GM18858 (cell line): ENCODE measurements at regions not wholly inside any gene's neighbourhood (a gene's known extent, or its start where the extent isn't known, plus 50 kb on each side); places are given as distances from the start of the nearest gene placed in this dataset.

Experiments
- ATAC-seq: cut with Tn5 transposase; IDR thresholded peaks from one replicate; pipeline ENCODE4 v1.9.1; 2021; ENCODE audit not compliant: unreplicated experiment

DNA sequence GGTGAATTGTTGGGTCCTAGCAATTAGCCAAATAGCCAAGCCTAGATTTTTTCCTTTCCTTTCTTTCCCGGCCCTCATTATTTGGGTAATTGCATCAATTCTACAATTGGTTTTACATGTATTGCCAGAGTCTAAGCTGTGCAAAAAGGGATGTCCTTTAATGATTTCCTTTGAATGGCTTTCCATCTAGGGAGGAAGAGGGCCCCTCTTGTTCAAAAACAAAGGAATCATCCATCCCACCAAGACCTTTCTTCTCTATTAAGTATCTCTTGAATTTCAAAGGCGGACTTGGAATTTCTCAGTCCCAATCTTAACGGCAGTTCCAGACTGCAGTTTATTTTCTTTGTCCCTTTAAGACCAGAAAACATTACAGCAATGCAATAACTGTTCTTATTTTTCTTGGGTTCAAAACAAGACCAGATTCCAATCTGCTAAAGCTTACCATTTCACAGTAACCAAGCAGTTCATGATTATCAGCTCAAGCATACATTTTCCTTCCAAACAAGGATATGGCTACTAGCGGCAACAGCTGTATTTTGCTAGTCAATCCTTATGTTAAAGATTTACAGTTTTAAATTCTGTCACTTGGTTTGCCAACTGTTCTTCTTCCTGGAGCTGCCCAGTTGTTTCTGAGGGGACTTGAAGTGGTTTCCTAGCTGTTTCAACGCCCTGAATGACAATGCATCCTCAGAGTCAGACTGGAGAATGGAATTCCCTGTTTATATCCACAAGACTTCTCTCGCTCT, 91.4 kb upstream of the LRIG1 start:
- ATAC-seq = no peak

DNA sequence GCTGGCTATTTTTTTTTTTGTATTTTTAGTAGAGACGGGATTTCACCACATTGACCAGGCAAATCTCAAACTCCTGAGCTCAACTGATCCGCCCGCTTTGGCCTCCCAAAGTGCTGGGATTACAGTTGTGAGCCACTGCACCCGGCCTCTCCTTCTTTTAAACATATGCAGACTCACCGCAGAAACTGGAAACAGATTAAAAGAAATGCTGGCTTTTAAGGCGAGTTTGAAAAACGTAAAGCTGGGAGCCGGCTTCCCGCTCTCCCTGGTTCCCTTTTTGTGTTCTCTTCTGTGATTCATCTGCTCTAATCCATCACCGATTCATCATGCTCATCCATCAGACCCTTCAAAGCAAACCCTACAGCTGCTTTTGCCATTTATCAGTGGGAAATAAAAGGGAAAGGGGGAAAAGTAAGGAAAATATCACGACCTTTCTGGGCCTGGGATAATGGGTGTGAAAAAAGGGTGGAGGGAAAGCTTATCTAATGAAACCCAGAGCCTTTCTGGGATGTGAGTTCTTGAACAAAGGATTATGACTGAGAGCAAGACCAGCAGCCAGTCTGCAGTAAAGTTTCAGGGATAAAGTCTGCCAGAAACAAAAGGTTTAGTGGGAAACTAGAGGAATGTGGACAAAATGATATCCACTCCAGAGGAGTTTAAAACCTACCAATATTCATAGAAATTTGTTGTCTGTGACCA, 92.3 kb upstream of the LRIG1 start:
- ATAC-seq = no peak

DNA sequence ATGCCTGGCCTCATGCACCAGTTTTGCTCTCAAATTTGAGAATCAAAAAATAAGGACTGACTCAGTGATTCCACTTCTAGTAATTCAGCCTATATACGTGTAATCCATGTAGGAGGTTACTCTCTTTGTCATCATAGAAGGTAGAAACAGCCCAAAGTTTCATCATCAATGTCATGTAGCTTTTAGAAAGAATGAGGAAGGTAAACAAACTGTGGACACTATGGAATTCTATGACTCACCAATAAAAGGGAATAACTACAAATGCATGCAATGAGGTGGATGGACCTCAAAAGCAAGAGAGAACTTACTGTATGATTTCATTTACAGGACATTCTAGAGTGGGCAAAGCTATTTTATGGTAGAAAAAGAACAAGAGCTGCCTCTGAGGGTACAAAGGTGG, 93.2 kb upstream of the LRIG1 start:
- no peak for ATAC-seq

DNA sequence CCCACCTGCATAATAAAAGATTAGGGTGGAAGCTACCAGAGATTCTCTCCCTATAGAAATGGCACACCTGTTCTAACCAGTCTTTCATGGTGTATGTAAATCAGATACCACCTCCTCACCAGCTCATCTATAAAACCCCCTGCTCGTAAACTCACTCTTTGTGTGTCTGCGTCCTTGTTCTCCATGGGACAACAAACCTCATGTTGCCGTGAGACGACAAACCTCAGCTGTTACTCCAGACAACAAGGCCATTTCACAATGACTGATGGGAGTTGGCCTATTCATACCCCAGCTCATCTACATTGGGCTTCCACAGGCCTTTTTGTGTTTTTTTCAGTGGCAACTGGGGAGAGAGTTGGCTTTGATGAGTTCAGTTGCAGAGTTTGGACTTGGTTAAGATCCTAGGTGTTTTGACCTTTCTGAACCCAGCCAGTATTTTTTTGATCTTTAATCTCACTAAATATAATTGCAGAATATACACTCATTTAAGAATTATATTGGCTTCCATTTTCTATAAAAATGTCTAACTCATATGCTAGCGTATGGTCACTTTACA, 96.6 kb upstream of the LRIG1 start:
- no peak for ATAC-seq

DNA sequence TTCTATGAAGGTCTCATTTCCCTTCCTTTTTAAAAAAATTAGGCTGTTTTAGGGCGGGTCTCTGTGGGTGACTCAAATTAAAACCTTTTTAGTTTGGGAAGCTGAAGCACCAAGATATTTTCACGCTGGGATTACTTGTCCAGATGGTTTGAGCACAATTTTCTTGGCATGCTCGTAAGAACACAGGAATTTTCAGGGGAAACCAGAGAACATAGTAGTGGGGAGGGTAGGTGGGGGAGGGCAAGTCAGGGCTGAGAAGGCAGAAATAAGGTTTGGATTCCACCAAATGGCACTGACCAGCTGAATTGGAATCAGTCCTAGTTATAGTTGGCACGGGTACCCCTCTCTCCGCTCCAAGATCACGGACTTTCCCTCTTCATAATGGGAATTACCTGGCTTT, 97.3 kb upstream of the LRIG1 start:
- ATAC-seq = no peak

DNA sequence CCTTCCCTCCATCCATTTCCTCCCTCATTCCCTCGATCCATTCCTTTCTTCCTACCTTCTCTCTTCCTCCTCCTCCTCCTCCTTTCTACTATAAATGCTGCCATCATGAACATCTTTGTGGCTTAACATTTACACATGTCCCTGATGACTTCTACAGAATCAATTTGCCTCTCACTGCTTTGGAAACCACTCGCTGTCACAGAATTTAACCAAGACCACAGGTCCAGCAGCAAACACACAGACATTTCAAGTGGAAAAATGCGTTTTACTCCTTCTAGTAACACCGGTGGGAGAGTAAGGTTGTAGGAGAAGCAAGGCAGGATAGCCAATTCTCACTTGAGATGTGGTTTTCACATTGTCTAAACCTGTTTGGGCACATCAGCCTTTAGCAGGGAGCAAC, 101.4 kb upstream of the LRIG1 start:
- no peak for ATAC-seq

DNA sequence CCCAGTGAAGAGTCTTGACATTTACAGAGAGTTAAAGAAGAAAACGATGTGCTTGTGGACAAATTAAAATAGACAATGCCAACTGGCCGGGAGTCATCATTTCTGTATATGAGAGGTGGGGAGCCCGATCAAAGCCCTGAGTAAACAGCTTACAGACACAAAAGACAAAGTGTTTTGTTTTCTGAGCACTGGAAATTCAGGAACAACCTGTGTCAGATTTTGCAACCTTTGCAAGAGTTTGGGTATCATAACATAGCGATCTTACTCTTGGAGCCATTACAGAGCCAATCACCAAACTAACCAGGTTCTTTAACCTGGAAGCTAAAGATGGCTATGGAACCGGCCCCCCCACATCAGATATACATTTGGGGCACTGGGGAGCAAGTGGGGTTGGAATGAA, 101.9 kb upstream of the LRIG1 start:
- ATAC-seq = no peak

DNA sequence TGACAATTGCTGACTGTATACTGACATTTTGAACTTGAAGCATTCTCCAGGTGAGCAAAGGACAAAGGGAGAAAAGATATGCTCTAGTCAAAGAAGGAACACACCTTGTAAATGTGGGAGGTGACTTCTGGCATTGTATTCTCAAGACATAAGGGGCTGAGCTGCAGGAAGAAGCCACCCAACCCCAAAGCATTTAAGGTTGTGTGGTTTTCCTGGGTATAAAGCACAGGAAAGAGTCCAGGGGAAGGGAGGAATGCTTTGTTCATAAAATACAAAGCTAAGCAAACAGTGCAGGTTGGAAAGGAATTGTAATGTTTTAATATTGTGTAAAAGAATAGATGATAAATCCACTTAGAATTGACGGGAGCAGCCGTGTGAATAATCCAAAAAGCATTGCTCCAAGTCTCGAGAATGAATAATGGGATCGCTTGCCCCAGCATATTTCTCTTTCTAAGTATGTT, 102.4 kb upstream of the LRIG1 start:
- ATAC-seq = no peak

DNA sequence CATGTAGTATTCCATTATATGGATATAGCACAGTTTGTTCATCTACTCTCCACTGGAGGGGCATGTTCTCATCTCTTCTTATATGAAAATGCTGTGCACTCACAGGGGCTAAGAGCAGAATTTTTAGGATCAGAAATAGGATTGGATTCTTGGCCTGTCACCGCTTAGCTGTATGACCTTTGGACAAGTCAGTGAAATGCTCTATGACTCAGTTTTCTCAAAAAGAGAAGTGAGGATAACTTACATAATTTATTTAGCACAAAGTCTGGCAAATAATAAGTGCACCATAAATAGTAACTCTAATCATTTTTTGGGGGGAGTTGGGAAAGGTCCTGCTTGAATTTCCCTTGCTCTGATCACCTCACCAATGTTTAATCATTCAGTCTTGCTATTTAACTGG, 103.7 kb upstream of the LRIG1 start:
- no peak for ATAC-seq

DNA sequence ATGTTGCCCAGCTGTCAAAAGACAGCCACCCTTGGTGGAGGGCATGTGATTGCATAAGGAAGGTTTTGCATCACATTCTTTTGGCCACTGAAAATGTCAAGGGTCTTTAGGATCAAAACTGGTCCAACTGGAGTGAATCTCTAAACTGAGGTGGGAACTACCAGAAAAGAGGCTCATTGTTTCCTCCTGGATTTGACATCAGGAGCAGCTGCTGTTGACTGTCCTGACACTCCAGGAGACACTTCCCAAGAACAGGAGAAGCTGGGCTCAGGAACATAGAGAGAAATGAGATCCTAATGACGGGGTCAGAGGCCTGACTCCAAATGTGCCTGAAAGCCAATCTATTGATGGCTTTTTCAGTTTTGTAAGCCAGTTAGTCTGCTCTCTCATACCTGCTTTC, 105.3 kb upstream of the LRIG1 start:
- ATAC-seq = no peak

DNA sequence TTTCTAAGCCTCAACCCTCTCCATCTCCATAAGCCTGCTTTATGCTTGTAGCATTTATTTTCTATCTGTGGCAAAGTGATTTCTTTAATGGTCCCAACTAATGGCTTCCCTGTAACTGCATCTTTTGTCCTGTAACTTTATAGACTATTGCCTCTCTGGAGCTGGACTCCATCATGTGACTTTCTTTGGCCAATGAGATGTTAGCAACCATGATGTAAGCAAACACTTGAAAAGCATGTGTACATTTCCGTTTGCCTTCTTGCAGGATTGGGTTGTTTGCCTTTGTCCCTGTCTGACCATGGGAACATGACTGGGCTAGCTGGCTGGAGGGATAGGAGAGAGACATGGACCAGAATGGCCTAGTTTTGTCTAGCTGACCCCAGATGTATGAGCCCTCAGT, 106.0 kb upstream of the LRIG1 start:
- ATAC-seq = no peak

DNA sequence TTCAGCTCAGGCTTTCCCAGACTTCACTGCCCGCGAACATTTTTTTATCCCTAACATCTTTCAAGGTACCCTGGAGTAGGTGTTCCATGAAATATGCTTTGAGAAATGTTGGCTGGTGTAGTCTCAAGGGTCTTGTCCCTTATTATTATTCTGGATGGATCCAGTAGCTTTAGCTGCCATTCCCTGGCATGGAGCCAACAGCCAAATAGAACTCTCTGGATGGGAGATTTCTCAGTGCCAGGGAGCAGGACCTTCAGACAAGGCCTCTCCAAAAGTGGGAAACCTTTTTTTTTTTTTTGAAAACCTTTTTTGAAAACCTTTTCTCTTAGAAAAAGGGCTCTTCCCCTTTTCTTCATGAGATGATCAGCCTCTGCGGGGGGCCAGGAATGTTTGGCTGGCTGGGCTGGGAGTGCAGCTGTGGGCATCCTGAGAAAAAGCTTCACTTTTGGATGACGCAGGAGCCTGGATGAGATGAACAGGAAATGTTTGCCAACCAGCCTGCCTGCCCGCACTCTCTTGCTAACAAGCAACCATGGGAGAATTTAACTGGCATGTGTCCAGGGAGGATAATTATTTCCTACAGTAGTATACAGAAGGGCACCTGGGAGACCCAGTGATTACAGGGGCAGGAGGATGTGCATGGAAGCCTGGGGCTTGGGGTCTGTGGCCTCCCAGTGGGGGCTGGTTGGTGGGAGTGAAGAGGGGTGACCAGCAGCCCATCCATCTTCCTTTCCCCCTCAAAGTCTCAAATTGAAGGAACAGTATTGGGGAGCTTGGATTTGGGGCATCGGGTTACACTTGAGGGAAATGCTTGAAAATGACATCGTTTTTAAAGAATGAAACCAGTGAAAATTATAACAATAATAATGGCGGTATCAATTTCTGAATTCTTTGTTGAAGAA, 109.1 kb upstream of the LRIG1 start:
- no peak for ATAC-seq

DNA sequence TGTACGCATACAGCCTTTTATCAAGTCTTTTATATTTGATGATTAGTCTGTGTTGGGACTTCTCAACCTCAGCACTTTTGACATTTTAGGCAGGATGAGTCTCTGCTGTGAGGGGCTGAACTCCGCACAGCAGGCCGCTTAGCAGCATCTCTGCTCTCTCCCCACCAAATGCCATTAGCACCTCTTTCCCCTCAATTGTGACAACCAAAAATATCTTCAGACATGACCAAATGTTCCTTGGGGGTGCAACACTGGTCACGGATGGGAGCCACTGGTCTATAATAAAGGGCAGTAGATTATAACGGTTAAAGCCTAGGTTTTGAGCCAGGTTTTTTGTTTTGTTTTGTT, 109.7 kb upstream of the LRIG1 start:
- ATAC-seq = no peak

DNA sequence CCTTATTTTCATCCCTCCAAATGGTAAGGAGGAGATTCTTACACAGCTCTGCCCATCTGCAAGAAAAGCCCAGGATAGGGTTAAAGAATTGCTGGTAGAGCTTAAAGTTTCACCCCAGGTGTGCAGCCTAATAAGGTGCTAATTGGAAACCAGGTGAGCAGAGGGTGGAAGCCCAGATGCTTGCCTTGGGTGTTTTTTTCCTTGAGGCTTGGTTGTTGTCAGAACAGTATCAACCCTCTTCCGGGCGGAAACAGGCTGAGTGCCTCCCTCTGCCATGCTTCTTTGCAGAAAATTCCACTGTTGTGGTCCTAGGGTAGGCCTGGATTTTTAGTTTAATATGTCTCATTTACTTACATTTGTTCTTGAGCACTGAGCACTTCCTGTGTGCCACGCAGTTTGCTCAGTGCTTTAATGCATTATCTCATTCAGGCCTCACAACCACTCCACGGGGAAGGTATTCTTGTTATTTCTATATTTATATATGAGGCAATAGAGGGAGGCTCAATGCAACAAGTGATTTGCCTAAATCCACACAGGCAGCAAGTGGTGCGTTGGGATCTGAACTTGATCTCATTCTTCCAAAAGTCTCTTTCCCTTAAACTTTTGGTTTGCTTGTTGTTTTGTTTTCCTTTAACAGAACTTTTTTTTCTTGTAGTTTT, 115.0 kb upstream of the LRIG1 start:
- no peak for ATAC-seq

DNA sequence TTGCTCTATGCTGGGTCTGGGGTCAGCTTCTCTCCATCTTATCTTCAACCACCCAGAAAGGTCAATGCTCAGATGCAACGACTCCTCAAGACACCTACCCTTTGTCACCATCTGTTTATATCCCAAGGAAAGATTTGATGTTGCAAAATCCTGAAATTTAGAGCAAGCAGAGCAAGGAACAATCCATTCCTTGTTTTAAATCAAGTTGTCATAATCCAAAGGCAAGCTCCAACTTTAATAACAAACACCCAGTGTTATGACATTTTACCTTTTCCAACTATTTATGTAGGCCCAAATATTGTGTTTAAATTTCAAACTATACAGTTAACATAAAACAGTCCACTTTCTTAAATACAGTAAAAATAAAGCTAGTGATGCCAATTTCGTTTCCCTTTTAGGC, 116.5 kb upstream of the LRIG1 start:
- no peak for ATAC-seq

DNA sequence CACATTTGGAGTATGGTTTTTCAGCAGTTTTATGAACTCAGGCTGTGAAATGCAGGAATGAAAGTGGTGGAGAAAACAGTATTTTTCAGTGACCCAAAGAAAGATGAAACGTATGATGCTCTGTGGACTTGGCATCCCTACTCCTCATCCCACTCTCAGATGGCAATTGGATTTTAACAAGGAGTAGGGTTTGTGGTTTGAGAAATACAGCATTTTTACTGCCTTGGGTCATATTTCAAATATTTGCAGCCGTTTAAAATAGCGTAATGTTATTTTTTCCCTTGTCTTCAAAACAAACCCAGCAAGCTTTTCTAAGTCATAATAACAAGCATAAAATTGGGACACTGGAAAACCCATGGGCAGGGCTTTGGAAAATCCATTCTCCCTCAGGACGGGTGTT, 117.2 kb upstream of the LRIG1 start:
- ATAC-seq = no peak

DNA sequence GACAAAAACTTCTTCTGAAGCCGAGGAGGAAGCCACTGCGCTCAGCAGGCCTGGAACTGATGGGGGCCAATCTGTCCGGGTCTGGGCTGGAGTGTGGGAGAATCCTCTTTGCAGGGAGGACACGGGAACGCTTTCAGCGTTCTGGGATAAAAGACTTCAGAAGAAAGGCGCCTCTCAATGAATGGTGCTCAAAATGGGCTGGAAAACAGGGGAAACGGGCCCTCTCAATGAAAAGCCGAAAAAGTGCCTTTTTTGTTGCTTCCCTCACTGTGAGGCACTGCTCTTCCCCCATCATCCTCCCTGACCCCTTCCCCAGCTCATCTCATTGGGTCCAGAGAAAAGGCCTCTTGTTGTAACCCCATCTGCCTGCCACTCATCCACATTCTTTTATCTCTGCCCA, 119.5 kb upstream of the LRIG1 start:
- no peak for ATAC-seq

DNA sequence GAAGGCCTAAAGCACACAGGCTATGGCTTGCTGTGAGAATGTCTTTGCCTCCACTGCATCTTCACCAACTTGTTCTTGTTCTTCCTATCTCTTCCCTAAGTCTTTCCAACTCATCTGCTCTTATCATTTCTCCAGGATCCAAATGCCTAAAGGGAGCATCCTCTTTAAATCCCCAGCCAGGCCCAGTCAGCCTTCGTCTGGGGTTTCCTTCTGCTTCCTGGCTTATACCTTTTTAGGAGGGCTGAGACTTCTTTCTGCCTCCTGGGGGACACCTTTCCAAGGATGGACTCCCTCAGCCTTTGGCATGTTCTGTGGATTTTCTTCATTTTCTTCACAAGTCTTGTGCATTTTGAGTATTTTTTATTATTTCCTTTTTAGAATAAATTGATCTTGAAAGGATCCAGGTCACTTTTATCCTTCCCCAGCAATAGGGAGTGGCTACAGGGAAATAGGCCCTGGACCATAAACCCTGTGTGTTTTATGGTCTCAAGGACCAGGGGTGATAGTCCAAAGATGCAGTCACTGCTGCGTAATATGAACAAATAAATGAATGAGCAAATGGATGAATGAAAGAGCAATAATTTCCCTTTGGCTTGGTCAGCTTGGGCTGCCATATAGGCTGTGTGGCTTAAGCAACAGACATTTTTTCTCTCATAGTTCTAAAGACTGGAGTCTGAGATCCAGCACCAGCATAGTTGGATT, 122.1 kb upstream of the LRIG1 start:
- no peak for ATAC-seq

DNA sequence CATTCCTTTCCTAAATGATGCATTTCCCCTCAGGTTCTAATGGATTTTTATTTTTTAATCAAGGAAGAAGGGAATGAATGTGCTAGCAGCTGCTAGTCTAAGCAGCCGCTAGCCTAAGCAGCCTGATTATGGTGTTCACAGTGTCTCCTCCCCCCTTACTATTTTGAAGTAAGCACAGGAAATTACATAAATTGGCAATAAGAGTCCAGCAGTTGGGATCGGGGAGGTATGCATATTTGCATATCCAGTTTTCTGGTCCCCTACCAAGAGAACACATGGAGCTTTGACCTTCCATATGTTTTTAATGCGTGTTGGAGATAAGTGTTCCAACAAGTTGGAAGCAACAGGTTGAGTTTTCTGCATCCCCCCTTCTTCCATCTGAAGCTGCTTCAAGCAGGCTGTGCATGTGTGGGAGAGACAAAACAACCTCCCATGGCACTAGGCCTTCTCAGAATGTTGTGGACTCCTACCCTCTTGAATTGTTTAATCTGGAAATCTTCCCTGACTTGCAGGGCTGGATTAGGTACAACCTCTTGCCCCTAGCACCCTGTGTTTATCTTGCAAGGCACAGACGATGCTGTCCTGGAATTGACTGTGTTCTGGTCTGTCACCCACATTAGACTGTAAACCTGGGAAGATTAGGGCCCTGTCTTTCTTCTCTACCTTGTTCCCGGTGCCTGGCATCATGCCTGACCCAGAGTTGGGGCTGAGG, 124.8 kb upstream of the LRIG1 start:
- no peak for ATAC-seq
